MM.1S (cell line): ENCODE measurements at regions not wholly inside any gene's neighbourhood (a gene's known extent, or its start where the extent isn't known, plus 50 kb on each side); places are given as distances from the start of the nearest gene placed in this dataset.
A peak's percentile ranks its signal among the peaks of the same experiment; 100 is the strongest.

Experiments used
- DNase-seq: peaks from one replicate; pipeline ENCODE4 v3.0.0-alpha.2; 2015
- H2AFZ ChIP-seq: fragments of 300-600 bp; sonication (generic); 2 replicates; pipeline ENCODE4 v1.6.0; 2016; ENCODE audit warnings: antibody characterized with exemption, low read length
- H3F3A ChIP-seq: fragments of 300-600 bp; sonication (generic); 2 replicates; pipeline ENCODE4 v1.6.1; 2016; ENCODE audit warnings: mild to moderate bottlenecking, antibody characterized with exemption, low read length, moderate library complexity, mixed read lengths; ENCODE audit not compliant: insufficient read depth
- H3K27ac ChIP-seq: fragments of 300-600 bp; sonication (generic); 2 replicates; pipeline ENCODE4 v1.5.1; 2016; ENCODE audit warnings: mild to moderate bottlenecking, low read length
- H3K27me3 ChIP-seq: fragments of 300-600 bp; sonication (generic); replicated peaks from 2 replicates; pipeline ENCODE4 v1.6.0; 2016; ENCODE audit warnings: low read length; ENCODE audit not compliant: insufficient read depth
- H3K36me3 ChIP-seq: fragments of 300-600 bp; sonication (generic); replicated peaks from 2 replicates; pipeline ENCODE4 v1.6.1; 2016; ENCODE audit warnings: mild to moderate bottlenecking, low read length, mixed read lengths; ENCODE audit not compliant: insufficient read depth
- H3K4me1 ChIP-seq: fragments of 300-600 bp; sonication (generic); 2 replicates; pipeline ENCODE4 v1.6.1; 2016; ENCODE audit warnings: low read length, mixed read lengths
- H3K4me2 ChIP-seq: fragments of 300-600 bp; sonication (generic); 2 replicates; pipeline ENCODE4 v1.6.0; 2016; ENCODE audit warnings: low read depth, low read length
- H3K4me3 ChIP-seq: fragments of 300-600 bp; sonication (generic); 2 replicates; pipeline ENCODE4 v1.5.1; 2016; ENCODE audit warnings: low read length, mixed read lengths
- H3K79me2 ChIP-seq: fragments of 300-600 bp; sonication (generic); 2 replicates; pipeline ENCODE4 v1.6.1; 2016; ENCODE audit warnings: mixed run types, low read length, mixed read lengths
- H3K9ac ChIP-seq: fragments of 300-600 bp; sonication (generic); 2 replicates; pipeline ENCODE4 v1.6.1; 2016; ENCODE audit warnings: low read length, mixed read lengths
- H3K9me2 ChIP-seq: fragments of 300-600 bp; sonication (generic); replicated peaks from 2 replicates; pipeline ENCODE4 v1.6.1; 2016; ENCODE audit warnings: mild to moderate bottlenecking, low read length, mixed read lengths; ENCODE audit not compliant: insufficient read depth
- H3K9me3 ChIP-seq: fragments of 300-600 bp; sonication (generic); replicated peaks from 2 replicates; pipeline ENCODE4 v1.6.1; 2016; ENCODE audit warnings: mild to moderate bottlenecking, low read length, mixed read lengths; ENCODE audit not compliant: insufficient read depth
- H4K20me1 ChIP-seq: fragments of 300-600 bp; sonication (generic); 2 replicates; pipeline ENCODE4 v1.6.1; 2016; ENCODE audit warnings: mild to moderate bottlenecking, low read length, moderate library complexity, mixed read lengths; ENCODE audit not compliant: insufficient read depth
- CTCF ChIP-seq: fragments of 300-600 bp; sonication (generic); IDR thresholded peaks from 2 replicates; pipeline ENCODE4 v1.5.1; 2016; ENCODE audit warnings: antibody characterized with exemption, low read length, mixed read lengths
- EZH2 ChIP-seq: fragments of 300-600 bp; sonication (generic); optimal IDR thresholded peaks from 2 replicates; pipeline ENCODE3; 2017; ENCODE audit warnings: low read depth, mild to moderate bottlenecking, antibody characterized with exemption, low read length, mixed read lengths
- EZH2phosphoT487 ChIP-seq: fragments of 300-600 bp; sonication (generic); IDR thresholded peaks from 2 replicates; pipeline ENCODE4 v1.6.1; 2018; ENCODE audit warnings: antibody characterized with exemption, low read length

GRCh38 chr3:8301977-8302735, 199.5 kb upstream of the LMCD1 start:
- H3K9ac ChIP-seq, result no peak overlapping the region
- H4K20me1 ChIP-seq, result no peaks in the 10 kb centered on the region
- H3K9me3 ChIP-seq, result no peaks in the 10 kb centered on the region
- no peaks in the 10 kb centered on the region for H3K9me2 ChIP-seq
- no peak overlapping the region for H2AFZ ChIP-seq
- no peaks in the 10 kb centered on the region for H3F3A ChIP-seq
- H3K4me3 ChIP-seq, result no peak overlapping the region
- H3K27ac ChIP-seq, result no peak overlapping the region
- DNase-seq, result peak; percentile 40
- H3K79me2 ChIP-seq, result no peaks in the 10 kb centered on the region
- H3K4me1 ChIP-seq, result no peaks in the 10 kb centered on the region
- no peak overlapping the region for H3K4me2 ChIP-seq
- no peaks in the 10 kb centered on the region for H3K36me3 ChIP-seq
- H3K27me3 ChIP-seq, result no peaks in the 10 kb centered on the region
- TF ChIP-seq EZH2phosphoT487 (no peak), EZH2 (no peak), CTCF (peak; percentile 47)

GRCh38 chr3:8303466-8303865, 198.2 kb upstream of the LMCD1 start:
- H3K27me3 ChIP-seq, result no peaks in the 10 kb centered on the region
- no peak overlapping the region for H2AFZ ChIP-seq
- H4K20me1 ChIP-seq, result no peaks in the 10 kb centered on the region
- TF ChIP-seq EZH2phosphoT487 (no peak), CTCF (no peak), EZH2 (no peak)
- H3K9me3 ChIP-seq, result no peaks in the 10 kb centered on the region
- H3K4me3 ChIP-seq, result no peak overlapping the region
- DNase-seq, result no peak
- H3F3A ChIP-seq, result no peaks in the 10 kb centered on the region
- no peak overlapping the region for H3K9ac ChIP-seq
- H3K79me2 ChIP-seq, result no peaks in the 10 kb centered on the region
- H3K9me2 ChIP-seq, result no peaks in the 10 kb centered on the region
- H3K4me2 ChIP-seq, result no peak overlapping the region
- no peaks in the 10 kb centered on the region for H3K4me1 ChIP-seq
- no peaks in the 10 kb centered on the region for H3K36me3 ChIP-seq
- no peak overlapping the region for H3K27ac ChIP-seq

- Histone ChIP-seq H3K27me3 (no peaks in the 10 kb centered on the region), H3K4me3 (no peak overlapping the region), H3K4me1 (no peaks in the 10 kb centered on the region), H3F3A (no peaks in the 10 kb centered on the region), H2AFZ (no peak overlapping the region), H4K20me1 (no peaks in the 10 kb centered on the region), H3K9ac (no peak overlapping the region), H3K79me2 (no peaks in the 10 kb centered on the region), H3K4me2 (no peak overlapping the region), H3K9me3 (no peaks in the 10 kb centered on the region), H3K27ac (no peak overlapping the region), H3K36me3 (no peaks in the 10 kb centered on the region), H3K9me2 (no peaks in the 10 kb centered on the region)
- no peak for TF ChIP-seq CTCF
- TF ChIP-seq EZH2, result no peak
- TF ChIP-seq EZH2phosphoT487, result no peak
- DNase-seq, result no peak
These were observed 196.3 kb upstream of the LMCD1 start for GRCh38 chr3:8305371-8305770.
